HG03159 (cell line): ENCODE measurements at regions not wholly inside any gene's neighbourhood (a gene's known extent, or its start where the extent isn't known, plus 50 kb on each side); places are given as distances from the start of the nearest gene placed in this dataset.

ENCODE experiments used
- ATAC-seq: cut with Tn5 transposase; IDR thresholded peaks from one replicate; pipeline ENCODE4 v1.9.1; 2021; ENCODE audit warnings: mild to moderate bottlenecking, moderate library complexity; ENCODE audit not compliant: unreplicated experiment

DNA sequence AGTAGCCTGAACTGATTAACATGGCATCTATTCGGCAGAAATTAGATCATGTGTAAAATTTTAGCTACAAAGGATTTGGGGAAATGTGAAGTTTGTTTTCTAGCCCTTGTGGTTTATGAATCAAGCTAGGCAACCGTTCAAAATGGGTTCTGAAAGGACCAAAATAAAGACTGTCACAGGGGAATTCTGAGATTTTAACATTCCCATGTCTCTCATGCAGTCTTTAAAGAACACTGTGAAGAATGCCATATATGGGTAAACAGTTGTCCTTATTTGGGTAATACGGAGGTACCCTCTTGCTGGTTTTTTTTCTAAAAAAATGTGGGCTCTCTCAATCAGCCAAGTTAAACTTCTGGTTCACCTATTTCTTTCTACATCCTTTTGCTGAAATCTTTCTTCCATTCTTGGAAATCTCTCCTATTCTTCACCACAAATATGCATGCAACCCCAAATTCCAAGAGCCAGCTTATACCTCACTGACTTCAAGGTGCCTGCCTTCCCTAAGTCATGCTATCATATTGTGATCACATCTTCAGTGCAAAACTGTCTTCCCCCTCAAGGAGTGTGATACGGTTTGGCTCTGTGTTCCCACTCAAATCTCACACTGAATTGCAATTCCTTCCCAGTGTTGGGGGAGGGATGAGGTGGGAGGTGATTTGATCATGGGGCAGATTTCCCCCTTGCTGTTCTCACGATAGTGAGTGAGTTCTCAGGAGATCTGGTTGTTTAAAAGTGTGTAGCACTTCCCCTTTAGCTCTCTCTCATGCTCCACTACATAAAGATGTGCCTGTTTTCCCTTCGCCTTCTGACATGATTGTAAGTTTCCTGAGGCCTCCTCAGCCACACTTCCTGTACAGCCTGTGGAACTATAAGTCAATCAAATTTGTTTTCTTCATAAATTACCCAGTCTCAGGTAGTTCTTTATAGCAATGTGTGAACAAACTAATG lies 308.7 kb downstream of the TTLL7 start:
- ATAC-seq: no peak

DNA sequence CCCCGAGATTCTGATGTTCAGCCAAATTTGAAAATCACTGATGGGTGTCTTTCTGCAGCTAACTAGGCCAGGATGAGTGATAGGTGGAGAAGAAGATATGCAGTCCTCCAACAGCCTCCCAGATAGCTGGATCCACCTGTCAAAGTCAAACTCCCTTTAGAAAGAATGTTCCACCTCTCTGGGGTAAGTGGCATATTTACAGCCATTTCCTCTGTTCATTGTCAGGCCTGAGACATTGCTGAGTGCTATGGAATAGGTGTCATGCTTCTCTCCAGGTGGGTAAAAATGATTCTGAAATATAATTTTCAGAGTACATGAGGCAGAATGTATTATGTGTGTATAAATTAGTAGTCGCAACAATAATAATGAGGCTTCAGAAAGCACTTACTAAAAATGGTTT lies 316.8 kb downstream of the TTLL7 start:
- ATAC-seq: no peak

- ATAC-seq: no peak
These were observed 322.8 kb downstream of the TTLL7 start for GRCh38 chr1:83676106-83676505.

DNA sequence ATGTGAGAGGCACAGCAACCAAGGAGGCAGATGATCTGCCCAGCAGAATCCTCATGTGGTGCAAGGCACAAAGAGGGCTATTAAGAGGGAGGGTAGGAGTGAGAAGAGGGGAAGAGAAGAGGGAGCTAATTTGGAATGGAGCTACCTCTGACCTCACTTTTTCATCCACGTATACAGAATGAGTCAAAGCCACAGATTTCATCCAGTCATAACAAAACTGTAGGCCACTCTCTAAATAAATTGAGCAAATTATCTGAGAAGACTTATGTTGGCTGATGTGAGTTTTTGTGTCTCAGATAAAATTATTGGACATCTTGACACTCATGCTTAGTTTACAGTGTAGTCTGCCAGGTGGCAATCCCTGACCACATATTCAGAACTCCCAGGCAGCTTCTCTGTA lies 325.6 kb downstream of the TTLL7 start:
- ATAC-seq: no peak

GRCh38 chr1:83671586-83671985 lies 327.3 kb downstream of the TTLL7 start:
- ATAC-seq: no peak

DNA sequence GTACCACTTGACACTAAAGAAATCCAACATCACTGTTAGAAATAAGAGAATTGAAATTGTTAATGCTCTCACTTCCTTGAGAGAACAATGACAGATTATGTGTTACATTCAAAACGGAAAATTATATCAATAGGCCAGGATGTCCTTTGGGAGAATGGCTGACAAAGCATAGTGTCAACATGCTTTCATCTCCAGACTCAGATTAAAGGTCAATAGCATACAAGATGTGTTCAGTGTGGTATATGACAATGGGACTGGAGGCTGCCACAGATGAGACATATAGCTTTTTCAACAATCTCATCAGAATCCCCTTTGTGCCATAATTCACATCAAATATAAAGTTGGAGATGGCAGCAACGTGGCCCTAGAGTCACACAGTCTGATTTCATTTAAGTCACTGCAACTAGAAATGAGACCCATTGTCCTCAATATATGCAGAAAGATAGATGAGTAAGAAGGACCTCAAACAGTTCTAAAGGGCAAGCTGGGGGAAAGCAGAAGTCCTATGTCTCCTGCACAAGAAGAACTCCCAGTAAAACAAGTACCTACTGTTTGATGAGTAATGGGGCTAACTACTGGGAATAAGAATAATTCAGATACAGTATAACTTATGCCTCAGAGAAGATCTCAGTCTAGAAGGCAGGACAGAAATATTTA lies 327.9 kb downstream of the TTLL7 start:
- no peak for ATAC-seq

DNA sequence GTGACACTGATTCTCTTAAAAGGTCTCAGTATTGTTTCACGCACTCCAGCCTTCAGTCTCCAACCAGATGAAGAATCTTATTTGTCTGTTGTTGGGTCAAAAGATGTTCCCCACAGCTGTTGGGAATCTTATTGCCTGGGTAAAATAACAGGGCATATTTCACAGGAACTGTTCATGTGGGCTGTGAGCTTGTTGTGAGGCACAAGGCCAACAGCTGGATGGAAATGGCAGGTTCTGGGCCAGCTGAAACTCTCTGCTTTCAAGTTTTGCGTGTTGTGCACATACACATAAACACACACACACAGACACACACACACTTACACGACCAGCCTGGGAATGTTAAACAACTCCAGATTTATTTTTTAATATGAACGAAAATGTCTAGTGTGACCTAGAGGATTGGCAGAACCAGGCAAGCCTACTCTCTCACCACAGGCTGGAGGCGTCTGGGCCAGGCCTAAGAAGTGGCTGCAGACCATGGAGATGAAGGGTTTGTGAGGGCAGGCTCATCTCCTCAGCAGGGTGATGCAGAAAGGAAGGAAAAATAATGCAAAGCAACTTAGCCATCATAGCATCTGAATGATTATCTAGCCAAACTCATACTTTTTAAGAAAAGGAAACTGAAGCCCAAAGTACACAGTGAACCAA lies 357.0 kb downstream of the TTLL7 start:
- ATAC-seq: no peak

- no peak for ATAC-seq
These were observed 357.7 kb downstream of the TTLL7 start for GRCh38 chr1:83641206-83641658.

GRCh38 chr1:83639785-83640184 lies 359.1 kb downstream of the TTLL7 start:
- no peak for ATAC-seq

GRCh38 chr1:83637586-83637985 lies 361.3 kb downstream of the TTLL7 start:
- no peak for ATAC-seq

DNA sequence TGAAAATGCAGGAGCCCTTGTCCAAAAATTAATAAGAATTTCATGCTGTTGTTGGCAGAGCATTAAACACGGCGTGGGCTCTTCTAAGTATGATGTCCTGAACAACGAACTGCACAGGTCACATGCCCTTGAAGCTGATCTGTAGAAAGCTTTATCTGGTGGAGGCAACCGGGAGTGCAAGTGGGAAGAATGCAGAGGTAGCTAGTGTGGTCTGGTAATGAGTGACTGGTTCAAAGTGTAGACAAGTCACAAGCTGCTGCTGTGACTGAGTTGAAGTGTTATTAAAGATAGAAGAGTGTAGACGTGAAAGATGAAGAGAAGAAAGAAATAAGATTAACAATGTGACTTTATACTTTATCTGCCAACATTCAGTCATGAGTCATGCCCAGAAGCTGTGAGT lies 361.9 kb downstream of the TTLL7 start:
- ATAC-seq: no peak

- no peak for ATAC-seq
These were observed 366.0 kb downstream of the TTLL7 start for GRCh38 chr1:83632906-83633305.

DNA sequence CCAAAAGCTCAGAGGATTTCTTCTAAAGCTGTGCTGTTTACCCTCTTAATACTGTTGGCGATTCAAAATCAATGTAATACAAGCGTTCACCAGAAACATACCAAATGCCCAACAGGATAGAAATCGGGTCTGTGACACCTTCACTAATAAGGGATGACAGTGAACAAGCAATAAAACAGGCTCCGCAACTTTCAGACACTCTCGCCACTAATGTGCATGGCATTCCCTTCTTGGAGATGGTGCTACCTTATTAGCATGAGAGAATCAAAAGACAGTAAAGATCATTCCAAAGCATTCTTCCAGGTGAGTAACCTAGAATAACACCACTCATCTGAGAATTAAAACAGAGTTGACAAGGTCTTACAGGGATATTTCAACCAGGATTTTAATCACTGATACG lies 367.1 kb downstream of the TTLL7 start:
- ATAC-seq: no peak

DNA sequence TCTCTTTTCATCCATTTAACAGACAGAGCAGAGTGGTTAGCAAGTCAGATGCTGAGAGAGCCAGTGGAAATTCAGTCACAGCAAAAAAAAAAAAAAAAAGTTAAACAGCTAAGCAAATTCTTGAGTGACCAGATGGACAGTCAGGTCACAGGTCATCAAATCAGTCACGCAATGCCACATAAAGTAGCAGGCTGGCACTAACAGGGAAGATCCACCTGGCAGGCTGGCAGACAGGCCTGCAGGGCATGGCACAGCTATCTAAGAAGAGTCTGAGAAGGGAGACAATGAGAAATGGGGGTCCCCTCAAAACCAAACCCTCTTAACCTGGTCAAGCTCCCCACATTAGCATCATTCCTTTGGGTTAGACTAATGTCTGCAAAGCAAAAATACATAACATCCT lies 371.9 kb downstream of the TTLL7 start:
- ATAC-seq: no peak

GRCh38 chr1:83626603-83627002 lies 372.3 kb downstream of the TTLL7 start:
- ATAC-seq: no peak

DNA sequence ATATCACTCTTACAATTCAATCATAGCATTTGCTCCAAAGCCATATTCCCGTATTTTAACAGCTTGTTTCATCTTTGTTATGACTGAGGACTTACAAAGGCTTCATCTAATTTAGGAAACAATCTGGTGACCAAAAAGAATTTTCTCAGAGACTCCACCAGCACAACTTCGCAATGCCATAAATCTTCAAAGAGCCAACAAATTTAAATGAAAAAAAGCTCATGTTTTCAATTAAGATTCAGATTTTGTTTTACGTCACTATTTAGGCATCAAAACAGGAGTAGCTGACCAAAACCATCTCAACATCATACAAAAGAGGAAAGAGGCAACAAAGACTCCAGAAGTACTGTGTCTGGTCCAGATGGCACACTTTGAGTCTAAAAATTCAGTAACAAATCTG lies 373.3 kb downstream of the TTLL7 start:
- no peak for ATAC-seq

- no peak for ATAC-seq
These were observed 378.9 kb downstream of the TTLL7 start for GRCh38 chr1:83620016-83620415.

DNA sequence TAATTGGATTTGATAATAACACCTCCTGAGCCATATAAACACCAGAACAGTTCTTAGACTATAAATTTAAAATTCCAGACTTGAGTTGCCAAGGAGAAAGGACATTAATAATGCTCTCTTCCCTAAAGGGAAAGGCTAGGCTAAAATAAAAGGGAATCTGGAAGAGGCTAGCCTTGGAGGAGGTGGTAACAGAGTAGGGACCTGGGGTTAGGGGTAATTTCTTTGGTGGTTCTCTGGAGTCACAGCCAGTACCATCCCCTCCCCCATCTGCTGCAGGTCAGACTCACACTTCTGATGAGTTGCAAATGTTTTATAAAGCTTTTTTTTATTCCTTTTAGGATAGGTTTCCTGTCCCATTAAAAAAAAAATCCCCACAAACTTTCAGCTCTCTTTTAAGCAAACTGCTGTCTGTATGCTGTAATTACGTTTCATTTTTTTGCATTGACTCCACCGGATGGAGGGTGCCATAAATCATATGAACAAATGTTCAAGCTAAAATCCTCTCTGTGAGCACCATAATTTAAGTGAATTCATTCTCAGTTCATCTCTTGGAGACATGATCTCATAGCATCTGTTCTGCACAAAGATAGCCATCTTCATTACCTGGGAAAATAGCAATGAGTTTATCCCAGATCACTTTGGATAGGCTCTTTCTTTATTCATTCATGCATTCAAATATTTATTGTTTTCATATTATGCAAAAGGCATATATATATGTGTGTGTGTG lies 379.6 kb downstream of the TTLL7 start:
- ATAC-seq: no peak

DNA sequence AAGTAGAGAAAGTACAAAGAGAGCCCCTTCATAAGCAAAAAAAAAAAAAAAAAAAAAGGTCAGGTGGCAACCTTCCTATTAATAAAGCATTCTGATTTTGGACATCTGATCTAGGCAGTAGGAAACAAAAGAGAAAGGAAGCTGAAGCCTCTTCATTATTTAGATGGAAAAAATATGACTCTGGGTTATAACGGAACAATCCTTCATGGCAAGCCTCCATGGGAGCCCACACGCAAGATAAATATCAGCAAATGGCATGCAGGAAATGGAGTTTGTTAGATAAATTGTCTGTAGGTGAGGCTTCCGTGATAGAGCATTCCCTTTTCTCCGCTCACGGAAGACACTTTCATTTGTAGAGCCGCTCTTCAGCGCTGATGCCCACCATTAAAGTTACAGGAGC lies 381.0 kb downstream of the TTLL7 start:
- ATAC-seq: no peak

- ATAC-seq: no peak
These were observed 383.6 kb downstream of the TTLL7 start for GRCh38 chr1:83615370-83615769.

GRCh38 chr1:83606416-83606955 lies 392.4 kb downstream of the TTLL7 start:
- ATAC-seq: no peak
